GM13976 (cell line): ENCODE measurements at regions not wholly inside any gene's neighbourhood (a gene's known extent, or its start where the extent isn't known, plus 50 kb on each side); places are given as distances from the start of the nearest gene placed in this dataset.
A peak's percentile ranks its signal among the peaks of the same experiment; 100 is the strongest.
"Not testable (repeated sequence)": the region's sequence is repeated elsewhere in the genome, so short reads cannot be mapped to it uniquely, and the experiment has no call there.

ENCODE experiments used
- DNase-seq: peaks from one replicate; pipeline ENCODE4 v3.0.0; 2012; ENCODE audit warnings: low spot score
- CTCF ChIP-seq: IDR thresholded peaks from 2 replicates; pipeline ENCODE4 v1.5.1; 2012; ENCODE audit warnings: borderline replicate concordance, mild to moderate bottlenecking; ENCODE audit not compliant: insufficient read depth; ENCODE audit errors: extremely low read depth, missing control alignments, control extremely low read depth
- in situ Hi-C: fragments of 300-500 bp; cut with MboI; formaldehyde crosslinking; loops from one replicate; pipeline ENCODE4 v1.12.0; 2022; ENCODE audit warnings: low sequenced_read_pairs, mixed read lengths, inconsistent platforms; ENCODE audit not compliant: unreplicated experiment

DNA sequence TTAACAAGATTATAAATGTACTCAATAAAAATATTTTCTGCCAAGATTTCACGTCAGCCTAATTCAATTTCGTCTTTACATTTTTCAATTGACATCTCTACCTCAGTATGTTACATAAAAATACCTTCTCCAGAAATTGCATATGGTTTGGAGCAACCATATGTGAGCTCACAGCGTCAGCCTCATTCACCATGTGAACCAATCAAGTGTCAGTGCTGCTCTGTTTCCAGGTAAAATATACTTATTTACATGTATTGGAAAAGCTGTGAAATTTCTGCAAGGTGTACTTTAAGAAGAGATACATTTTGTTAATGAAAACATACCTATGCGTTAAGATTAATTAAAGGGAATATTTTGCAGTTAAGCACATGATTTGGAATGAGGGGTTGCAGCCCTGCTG, 110.7 kb upstream of the PRSS1 start:
- in situ Hi-C loops, result loop anchor here (25.0 kb wide), 3 partner anchors 174 to 574 kb away; partner anchors contain the start of gene TAS2R40

GRCh38 chr7:142637240-142637639, 112.0 kb upstream of the PRSS1 start:
- DNase-seq, result no peak
- TF ChIP-seq CTCF, result no peak
- in situ Hi-C loops, result loop anchor here (25.0 kb wide), 3 partner anchors 175 to 575 kb away; partner anchors contain the start of gene TAS2R40

More for the DNA sequence above, 110.7 kb upstream of the PRSS1 start:
- DNase-seq, result no peak
- TF ChIP-seq CTCF, result no peak

- DNase-seq, result no peak
- no peak for TF ChIP-seq CTCF
- in situ Hi-C loops, result loop anchor here (25.0 kb wide), 3 partner anchors 176 to 576 kb away; partner anchors contain the start of gene TAS2R40
Observed at GRCh38 chr7:142636751-142637150, 112.5 kb upstream of the PRSS1 start.

DNA sequence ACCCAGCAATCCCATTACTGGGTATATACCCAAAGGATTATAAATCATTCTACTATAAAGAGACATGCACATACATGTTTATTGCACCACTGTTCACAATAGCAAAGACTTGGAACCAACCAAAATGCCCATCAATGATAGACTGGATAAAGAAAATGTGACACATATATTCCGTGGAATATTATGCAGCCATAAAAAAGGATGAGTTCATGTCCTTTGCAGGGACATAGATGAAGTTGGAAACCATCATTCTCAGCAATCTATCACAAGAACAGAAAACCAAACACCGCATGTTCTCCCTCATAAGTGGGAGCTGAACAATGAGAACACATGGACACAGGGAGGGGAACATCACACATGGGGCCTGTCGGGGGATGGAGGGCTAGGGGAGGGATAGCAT, 113.2 kb upstream of the PRSS1 start:
- DNase-seq, result not testable (repeated sequence)
- in situ Hi-C loops, result loop anchor here (25.0 kb wide), 3 partner anchors 176 to 576 kb away; partner anchors contain the start of gene TAS2R40

- in situ Hi-C loops, result loop anchor here (25.0 kb wide), 3 partner anchors 180 to 580 kb away; partner anchors contain the start of gene TAS2R40
- DNase-seq, result peak; percentile 80
- peak; percentile 81 for TF ChIP-seq CTCF
Observed at GRCh38 chr7:142632271-142633134, 116.8 kb upstream of the PRSS1 start.

DNA sequence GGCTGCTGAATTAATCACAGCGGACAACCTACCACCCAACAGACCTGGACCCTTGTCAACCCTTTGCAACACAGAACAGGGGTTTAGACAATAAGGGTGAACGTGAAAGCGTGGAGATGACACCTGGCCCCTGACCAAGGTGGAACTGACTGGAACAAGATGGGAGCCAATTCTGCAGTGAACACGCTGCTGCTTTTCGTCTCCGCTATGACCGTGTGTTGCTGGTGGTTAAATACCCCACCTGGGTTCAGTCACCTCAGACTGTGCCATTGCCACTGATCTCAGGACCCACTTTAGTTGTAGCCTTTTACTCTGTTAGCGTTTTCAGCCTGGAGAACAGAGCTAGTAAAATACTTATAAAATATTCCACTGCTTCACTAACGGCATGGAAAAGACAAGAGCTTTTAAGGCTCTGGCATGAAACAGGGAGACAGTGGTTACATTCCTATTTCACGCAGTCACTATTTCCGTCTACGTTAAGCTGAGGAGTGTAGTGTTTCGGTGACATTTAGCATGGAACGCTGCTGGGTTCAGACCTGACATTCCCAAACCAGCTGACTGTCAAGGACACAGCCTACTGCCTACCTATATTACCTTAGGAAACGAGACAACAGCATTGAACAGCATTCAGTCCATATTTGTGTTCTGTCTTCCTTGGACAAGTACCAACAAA, 119.5 kb upstream of the PRSS1 start:
- in situ Hi-C loops, result loop anchor here (25.0 kb wide), 3 partner anchors 183 to 583 kb away; partner anchors contain the start of gene TAS2R40
- no peak for DNase-seq
- TF ChIP-seq CTCF, result no peak
